ENCODE measurements at regions not wholly inside any gene's neighbourhood (a gene's known extent, or its start where the extent isn't known, plus 50 kb on each side); places are given as distances from the start of the nearest gene placed in this dataset.

DNA sequence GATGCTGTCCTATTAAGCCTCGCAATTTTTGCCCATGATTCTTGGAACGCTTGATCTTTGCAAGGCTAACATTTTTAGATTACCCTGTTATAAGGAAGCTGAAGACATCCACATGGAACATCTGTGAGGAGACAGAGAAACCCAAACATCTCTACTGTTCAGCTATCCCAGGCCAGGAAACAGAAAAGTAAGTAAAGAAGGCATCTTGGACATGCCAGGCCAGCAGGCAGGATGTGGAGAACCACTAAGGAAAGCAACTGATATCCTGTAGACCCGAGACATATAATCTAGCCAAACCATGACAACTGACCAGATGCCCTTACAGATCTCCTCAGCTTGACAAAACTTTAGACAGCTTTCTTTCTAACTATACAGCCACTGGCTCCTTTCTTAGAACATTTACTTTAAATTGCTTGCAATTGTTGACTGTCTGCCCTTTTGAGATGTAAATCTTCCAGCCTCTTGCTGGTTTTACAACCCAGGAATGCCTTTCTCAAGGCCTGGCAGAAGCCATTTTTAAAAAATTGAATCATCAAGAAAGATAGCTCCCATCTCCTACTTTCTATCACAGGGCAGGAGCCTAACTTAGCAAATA lies 255.8 kb upstream of the DACH1 start:
- no peak for TF ChIP-seq CTCF (IDR thresholded peaks at IDR 0.05; ENCODE audit: insufficient read depth, low read length, poor library complexity, severe bottlenecking)
- Histone ChIP-seq H3K79me2 (ENCODE audit: insufficient read depth, low read length) (no peaks in the 10 kb centered on the region), H3K4me3 (ENCODE audit: insufficient read depth, low read length, poor library complexity, severe bottlenecking) (no peak overlapping the region), H3K4me2 (ENCODE audit: low read depth, low read length, poor library complexity, severe bottlenecking) (no peak overlapping the region), H3K27ac (ENCODE audit: low read depth, low read length) (no peak overlapping the region), H3K9me2 (replicated peaks; ENCODE audit: insufficient read depth, low read length) (no peaks in the 10 kb centered on the region; the same call in 1 of the 2 replicates), H4K20me1 (ENCODE audit: low read depth, low read length) (no peaks in the 10 kb centered on the region), H3K27me3 (ENCODE audit: low read length) (no peaks in the 10 kb centered on the region), H2AFZ (ENCODE audit: low read depth, low read length, severe bottlenecking) (no peak overlapping the region), H3F3A (ENCODE audit: insufficient read depth) (no peaks in the 10 kb centered on the region), H3K9ac (ENCODE audit: low read length) (no peak overlapping the region), H3K9me3 (ENCODE audit: insufficient read depth, low read length) (no peaks in the 10 kb centered on the region), H3K36me3 (ENCODE audit: low read length) (no peaks in the 10 kb centered on the region)

GRCh38 chr13:72121466-72121865 lies 254.5 kb upstream of the DACH1 start:
- no peaks in the 10 kb centered on the region for H3F3A ChIP-seq (ENCODE audit: insufficient read depth)
- H3K36me3 ChIP-seq (ENCODE audit: low read length), result no peaks in the 10 kb centered on the region
- H2AFZ ChIP-seq (ENCODE audit: low read depth, low read length, severe bottlenecking), result no peak overlapping the region
- H3K4me2 ChIP-seq (ENCODE audit: low read depth, low read length, poor library complexity, severe bottlenecking), result no peak overlapping the region
- no peaks in the 10 kb centered on the region; the same call in 1 of the 2 replicates for H3K9me2 ChIP-seq (replicated peaks; ENCODE audit: insufficient read depth, low read length)
- no peaks in the 10 kb centered on the region for H3K27me3 ChIP-seq (ENCODE audit: low read length)
- no peaks in the 10 kb centered on the region for H3K9me3 ChIP-seq (ENCODE audit: insufficient read depth, low read length)
- no peaks in the 10 kb centered on the region for H4K20me1 ChIP-seq (ENCODE audit: low read depth, low read length)
- H3K4me3 ChIP-seq (ENCODE audit: insufficient read depth, low read length, poor library complexity, severe bottlenecking), result no peak overlapping the region
- no peak overlapping the region for H3K9ac ChIP-seq (ENCODE audit: low read length)
- TF ChIP-seq EZH2phosphoT487 (conservative IDR thresholded peaks at IDR 0.05; ENCODE audit: low read length), result no peak
- TF ChIP-seq CTCF (IDR thresholded peaks at IDR 0.05; ENCODE audit: insufficient read depth, low read length, poor library complexity, severe bottlenecking), result no peak
- no peaks in the 10 kb centered on the region for H3K79me2 ChIP-seq (ENCODE audit: insufficient read depth, low read length)
- H3K27ac ChIP-seq (ENCODE audit: low read depth, low read length), result no peak overlapping the region

DNA sequence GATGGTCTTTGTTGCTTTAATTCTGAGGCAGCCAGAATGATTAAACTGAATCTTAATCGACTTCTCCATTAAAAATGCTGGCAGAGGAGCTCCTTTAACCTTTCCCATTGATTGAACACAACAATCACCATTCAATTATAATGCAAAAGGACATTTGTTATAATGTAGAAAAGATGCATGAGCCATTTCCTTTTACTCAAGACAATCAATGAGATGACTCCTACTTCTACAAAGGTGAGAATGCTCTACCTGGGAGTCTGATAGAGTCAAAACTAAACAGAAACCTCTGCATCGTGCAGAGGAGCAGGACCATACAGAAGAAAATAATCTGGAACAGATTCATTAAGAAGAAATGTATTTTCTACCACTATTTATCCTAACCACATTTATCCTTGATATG lies 253.6 kb upstream of the DACH1 start:
- H3K4me2 ChIP-seq (ENCODE audit: low read depth, low read length, poor library complexity, severe bottlenecking), result no peak overlapping the region
- H3K4me3 ChIP-seq (ENCODE audit: insufficient read depth, low read length, poor library complexity, severe bottlenecking), result no peak overlapping the region
- no peaks in the 10 kb centered on the region for H4K20me1 ChIP-seq (ENCODE audit: low read depth, low read length)
- H3K9me3 ChIP-seq (ENCODE audit: insufficient read depth, low read length), result no peaks in the 10 kb centered on the region
- H3K27ac ChIP-seq (ENCODE audit: low read depth, low read length), result no peak overlapping the region
- H3K36me3 ChIP-seq (ENCODE audit: low read length), result no peaks in the 10 kb centered on the region
- H3K79me2 ChIP-seq (ENCODE audit: insufficient read depth, low read length), result no peaks in the 10 kb centered on the region
- H3K9ac ChIP-seq (ENCODE audit: low read length), result no peak overlapping the region
- no peak for TF ChIP-seq EZH2phosphoT487 (conservative IDR thresholded peaks at IDR 0.05; ENCODE audit: low read length)
- TF ChIP-seq CTCF (IDR thresholded peaks at IDR 0.05; ENCODE audit: insufficient read depth, low read length, poor library complexity, severe bottlenecking), result no peak
- H3K9me2 ChIP-seq (replicated peaks; ENCODE audit: insufficient read depth, low read length), result no peaks in the 10 kb centered on the region; the same call in 1 of the 2 replicates
- no peaks in the 10 kb centered on the region for H3K27me3 ChIP-seq (ENCODE audit: low read length)
- no peaks in the 10 kb centered on the region for H3F3A ChIP-seq (ENCODE audit: insufficient read depth)
- H2AFZ ChIP-seq (ENCODE audit: low read depth, low read length, severe bottlenecking), result no peak overlapping the region

Measured in SU-DHL-6 (cell line).